Psoas muscle (tissue), 7 donors: ENCODE measurements at regions not wholly inside any gene's neighbourhood (a gene's known extent, or its start where the extent isn't known, plus 50 kb on each side); places are given as distances from the start of the nearest gene placed in this dataset.

Experiments used
- ATAC-seq, 4 donors: fragments of 200-7000 bp; cut with Tn5 transposase; one replicate each; pipeline ENCODE4 v1.9.1; 2020; ENCODE audit warnings: moderate library complexity in 3 of 4, mild to moderate bottlenecking in 2 of 4
- DNase-seq, 2 donors: peaks; one replicate each; pipeline ENCODE4 v3.0.0-alpha.2; 2020
- H3K27ac ChIP-seq: fragments of 200-600 bp; one replicate; pipeline ENCODE4 v1.8.0; 2022
- H3K27me3 ChIP-seq, 3 donors: fragments of 200-600 bp in 1 of 3; one replicate each; pipeline versions ENCODE4 v1.6.1 to v1.8.0; 2013 to 2022; ENCODE audit warnings: low read length in 2 of 3, mild to moderate bottlenecking in 2 of 3, moderate library complexity in 1 of 3; ENCODE audit not compliant: insufficient read depth in 3 of 3
- H3K36me3 ChIP-seq, 2 donors: fragments of 200-600 bp in 1 of 2; one replicate each; pipeline versions ENCODE4 v1.6.1 to v1.8.0; 2013 to 2022; ENCODE audit warnings: low read depth in 1 of 2, mild to moderate bottlenecking in 1 of 2, moderate library complexity in 1 of 2; ENCODE audit not compliant: insufficient read depth in 1 of 2
- H3K4me1 ChIP-seq: fragments of 200-600 bp; one replicate; pipeline ENCODE4 v1.8.0; 2022
- H3K4me3 ChIP-seq: fragments of 200-600 bp; one replicate; pipeline ENCODE4 v1.8.0; 2022; ENCODE audit warnings: mild to moderate bottlenecking
- H3K9me3 ChIP-seq: fragments of 200-600 bp; one replicate; pipeline ENCODE4 v1.8.0; 2022
- CTCF ChIP-seq: fragments of 200-600 bp; IDR thresholded peaks from one replicate; pipeline ENCODE4 v1.8.0; 2022; ENCODE audit warnings: antibody characterized with exemption
- WGBS, 3 donors: extraction: QIAGEN DNeasy Blood & Tissue Kit; methylation state at CpG; one replicate each; pipeline versions ENCODE4 v1.1.6 to v1.1.7; 2013; 5-methylcytosine and 5-hydroxymethylcytosine counted together
- intact Hi-C, 2 donors: fragments of 100-400 bp; cut with DNase I; formaldehyde crosslinking; loops; one replicate each; pipeline versions ENCODE4 v1.11.0 to v1.14.2; 2022
- donor health status: healthy with polysubstance abuse.
- donor health status: DM: no; HTN: no; CAD: no; lungs with moderate emphysema.
- donor health status: Bipolar disorder and iron deficiency.
- donor health status: healthy.
- donor health status: DM: yes; HTN: yes; CAD: no.
- donor health status: DM: no; HTN: no; CAD: no.
- donor health status: DM: yes; HTN: yes; CAD: no.

- H3K4me3 ChIP-seq, result no peak overlapping the region
- intact Hi-C loops, result no loop called here
- H3K27ac ChIP-seq, result no peak overlapping the region
- no peak for TF ChIP-seq CTCF
- H3K36me3 ChIP-seq, result peaks cover 0 to 5% of the 10 kb centered on the region in 2 donors
- no peak for ATAC-seq
- 66 to 70% (median 67%) methylated on average over 6 of the region's 6 CpGs for WGBS, 3 donors
- DNase-seq, result no peak
- H3K9me3 ChIP-seq, result no peaks in the 10 kb centered on the region
- no peaks in the 10 kb centered on the region for H3K4me1 ChIP-seq
- H3K27me3 ChIP-seq, result no peaks in the 10 kb centered on the region
Measured at GRCh38 chr1:245060684-245061374, 94.0 kb upstream of the KIF26B start.

- peaks cover 0 to 5% of the 10 kb centered on the region in 2 donors for H3K36me3 ChIP-seq
- H3K27ac ChIP-seq, result no peak overlapping the region
- intact Hi-C loops, result no loop called here
- no peaks in the 10 kb centered on the region for H3K27me3 ChIP-seq
- H3K9me3 ChIP-seq, result no peaks in the 10 kb centered on the region
- H3K4me3 ChIP-seq, result no peak overlapping the region
- WGBS, 3 donors, result 72 to 74% (median 72%) methylated on average over 5 of the region's 5 CpGs
- H3K4me1 ChIP-seq, result no peaks in the 10 kb centered on the region
- TF ChIP-seq CTCF, result no peak
- DNase-seq (no peak), ATAC-seq (no peak)
Measured at GRCh38 chr1:245059806-245060424, 94.9 kb upstream of the KIF26B start.

- H3K4me1 ChIP-seq, result no peaks in the 10 kb centered on the region
- no peaks in the 10 kb centered on the region for H3K9me3 ChIP-seq
- H3K4me3 ChIP-seq, result no peak overlapping the region
- no peak for TF ChIP-seq CTCF
- H3K36me3 ChIP-seq, result peaks cover 0 to 5% of the 10 kb centered on the region in 2 donors
- no peak overlapping the region for H3K27ac ChIP-seq
- DNase-seq (no peak), ATAC-seq (no peak)
- WGBS, 3 donors, result 92 to 98% (median 94%) methylated on average over 4 of the region's 4 CpGs
- H3K27me3 ChIP-seq, result no peaks in the 10 kb centered on the region
- intact Hi-C loops, result no loop called here
Measured at GRCh38 chr1:245058882-245059281, 95.9 kb upstream of the KIF26B start.

GRCh38 chr1:245058436-245058835, 96.3 kb upstream of the KIF26B start:
- H3K4me3 ChIP-seq, result no peak overlapping the region
- intact Hi-C loops, result no loop called here

More at GRCh38 chr1:245058436-245058835, 96.3 kb upstream of the KIF26B start:
- ATAC-seq (no peak), DNase-seq (no peak)
- WGBS, 3 donors, result 87 to 94% (median 88%) methylated on average over 5 of the region's 5 CpGs
- Histone ChIP-seq H3K9me3 (no peaks in the 10 kb centered on the region), H3K36me3 (peaks cover 0 to 5% of the 10 kb centered on the region in 2 donors), H3K27me3 (no peaks in the 10 kb centered on the region), H3K27ac (no peak overlapping the region), H3K4me1 (no peaks in the 10 kb centered on the region)
- no peak for TF ChIP-seq CTCF
